ENCODE measurements at regions not wholly inside any gene's neighbourhood (a gene's known extent, or its start where the extent isn't known, plus 50 kb on each side); places are given as distances from the start of the nearest gene placed in this dataset.
"Not testable (repeated sequence)": the region's sequence is repeated elsewhere in the genome, so short reads cannot be mapped to it uniquely, and the experiment has no call there.

- no peak for DNase-seq (ENCODE audit: low read depth)
- no peak for TF ChIP-seq CTCF (conservative IDR thresholded peaks at IDR 0.05; ENCODE audit: low read depth, low read length)
- H3K4me3 ChIP-seq (ENCODE audit: low read length): no peak overlapping the region
These were observed 81.4 kb upstream of the ETV3 start for GRCh38 chr1:157219600-157219999.

GRCh38 chr1:157219182-157219581, 81.0 kb upstream of the ETV3 start:
- H3K4me3 ChIP-seq (ENCODE audit: low read length): no peak overlapping the region
- TF ChIP-seq CTCF (conservative IDR thresholded peaks at IDR 0.05; ENCODE audit: low read depth, low read length): no peak
- DNase-seq (ENCODE audit: low read depth): no peak

GRCh38 chr1:157218671-157219070, 80.5 kb upstream of the ETV3 start:
- no peak for TF ChIP-seq CTCF (conservative IDR thresholded peaks at IDR 0.05; ENCODE audit: low read depth, low read length)
- no peak for DNase-seq (ENCODE audit: low read depth)
- H3K4me3 ChIP-seq (ENCODE audit: low read length): no peak overlapping the region

GRCh38 chr1:157217486-157217885, 79.3 kb upstream of the ETV3 start:
- no peak for DNase-seq (ENCODE audit: low read depth)
- no peak for TF ChIP-seq CTCF (conservative IDR thresholded peaks at IDR 0.05; ENCODE audit: low read depth, low read length)

GRCh38 chr1:157213836-157214235, 75.6 kb upstream of the ETV3 start:
- H3K4me3 ChIP-seq (ENCODE audit: low read length): no peak overlapping the region
- no peak for TF ChIP-seq CTCF (conservative IDR thresholded peaks at IDR 0.05; ENCODE audit: low read depth, low read length)
- no peak for DNase-seq (ENCODE audit: low read depth)

More at GRCh38 chr1:157217486-157217885, 79.3 kb upstream of the ETV3 start:
- H3K4me3 ChIP-seq (ENCODE audit: low read length): no peak overlapping the region

GRCh38 chr1:157209514-157209913, 71.3 kb upstream of the ETV3 start:
- no peak for TF ChIP-seq CTCF (conservative IDR thresholded peaks at IDR 0.05; ENCODE audit: low read depth, low read length)
- H3K4me3 ChIP-seq (ENCODE audit: low read length): no peak overlapping the region
- no peak for DNase-seq (ENCODE audit: low read depth)

- not testable (repeated sequence) for DNase-seq (ENCODE audit: low read depth)
These were observed 67.8 kb upstream of the ETV3 start for GRCh38 chr1:157205982-157206381.

GRCh38 chr1:157203166-157203565, 65.0 kb upstream of the ETV3 start:
- TF ChIP-seq CTCF (conservative IDR thresholded peaks at IDR 0.05; ENCODE audit: low read depth, low read length): no peak
- no peak for DNase-seq (ENCODE audit: low read depth)
- no peak overlapping the region for H3K4me3 ChIP-seq (ENCODE audit: low read length)

More at GRCh38 chr1:157205982-157206381, 67.8 kb upstream of the ETV3 start:
- H3K4me3 ChIP-seq (ENCODE audit: low read length): not testable (repeated sequence)

All from retinal pigment epithelial cell (primary cell).